GM06990 (cell line): ENCODE measurements at regions not wholly inside any gene's neighbourhood (a gene's known extent, or its start where the extent isn't known, plus 50 kb on each side); places are given as distances from the start of the nearest gene placed in this dataset.

ENCODE experiments used
- DNase-seq: peaks from one replicate; pipeline ENCODE4 v3.0.0-alpha.2; 2011; ENCODE audit not compliant: insufficient read length; ENCODE audit errors: extremely low read depth
- H3K27me3 ChIP-seq: replicated peaks from 2 replicates; pipeline ENCODE4 v1.6.0; 2011; ENCODE audit warnings: low read length; ENCODE audit not compliant: control insufficient read depth, insufficient read depth
- H3K36me3 ChIP-seq: 2 replicates; pipeline ENCODE4 v1.5.1; 2011; ENCODE audit warnings: low read length; ENCODE audit not compliant: control insufficient read depth, insufficient read depth
- H3K4me3 ChIP-seq: replicated peaks from 2 replicates; pipeline ENCODE4 v1.5.1; 2011; ENCODE audit warnings: low read depth, mild to moderate bottlenecking, control low read depth, low read length
- CTCF ChIP-seq: IDR thresholded peaks from 2 replicates; pipeline ENCODE4 v1.5.1; 2011; ENCODE audit warnings: low read length, control low read depth, mild to moderate bottlenecking, inconsistent platforms; ENCODE audit not compliant: insufficient read depth, poor library complexity, severe bottlenecking

GRCh38 chr15:98537516-98538060 lies 110.8 kb upstream of the IGF1R start:
- TF ChIP-seq CTCF, result no peak
- Histone ChIP-seq H3K27me3 (peaks cover 3% of the 10 kb centered on the region), H3K36me3 (no peaks in the 10 kb centered on the region), H3K4me3 (no peak overlapping the region)
- DNase-seq, result no peak

- peaks cover 3% of the 10 kb centered on the region for H3K27me3 ChIP-seq
- no peak overlapping the region for H3K4me3 ChIP-seq
- H3K36me3 ChIP-seq, result no peaks in the 10 kb centered on the region
- no peak for TF ChIP-seq CTCF
- no peak for DNase-seq
Measured at GRCh38 chr15:98541519-98541918, 106.8 kb upstream of the IGF1R start.

GRCh38 chr15:98543237-98543636 lies 105.1 kb upstream of the IGF1R start:
- no peak for TF ChIP-seq CTCF
- Histone ChIP-seq H3K27me3 (peaks cover 3% of the 10 kb centered on the region), H3K4me3 (no peak overlapping the region), H3K36me3 (no peaks in the 10 kb centered on the region)
- DNase-seq, result no peak

- DNase-seq, result no peak
- no peak overlapping the region for H3K4me3 ChIP-seq
- TF ChIP-seq CTCF, result no peak
- H3K27me3 ChIP-seq, result no peaks in the 10 kb centered on the region; the same call in 1 of the 2 replicates
- H3K36me3 ChIP-seq, result no peaks in the 10 kb centered on the region
Measured at GRCh38 chr15:98546329-98546728, 102.0 kb upstream of the IGF1R start.

GRCh38 chr15:98547275-98547674 lies 101.1 kb upstream of the IGF1R start:
- no peaks in the 10 kb centered on the region; the same call in 1 of the 2 replicates for H3K27me3 ChIP-seq
- DNase-seq, result no peak
- no peak for TF ChIP-seq CTCF
- H3K36me3 ChIP-seq, result no peaks in the 10 kb centered on the region
- no peak overlapping the region for H3K4me3 ChIP-seq

- H3K4me3 ChIP-seq, result no peak overlapping the region
- H3K36me3 ChIP-seq, result no peaks in the 10 kb centered on the region
- TF ChIP-seq CTCF, result no peak
- DNase-seq, result no peak
- no peaks in the 10 kb centered on the region; the same call in 1 of the 2 replicates for H3K27me3 ChIP-seq
Measured at GRCh38 chr15:98547741-98548138, 100.6 kb upstream of the IGF1R start.
